VCaP (cell line): ENCODE measurements at regions not wholly inside any gene's neighbourhood (a gene's known extent, or its start where the extent isn't known, plus 50 kb on each side); places are given as distances from the start of the nearest gene placed in this dataset.

ENCODE experiments used
- H3K27ac ChIP-seq: fragments of 450-650 bp; 2 replicates; pipeline ENCODE4 v1.5.1; 2017
- CTCF ChIP-seq: fragments of 450-650 bp; conservative IDR thresholded peaks from 2 replicates; pipeline ENCODE4 v1.5.1; 2017; ENCODE audit warnings: mild to moderate bottlenecking, moderate library complexity

GRCh38 chr17:13863436-13863835 lies 205.9 kb upstream of the COX10 start:
- no peak for TF ChIP-seq CTCF
- no peak overlapping the region for H3K27ac ChIP-seq

DNA sequence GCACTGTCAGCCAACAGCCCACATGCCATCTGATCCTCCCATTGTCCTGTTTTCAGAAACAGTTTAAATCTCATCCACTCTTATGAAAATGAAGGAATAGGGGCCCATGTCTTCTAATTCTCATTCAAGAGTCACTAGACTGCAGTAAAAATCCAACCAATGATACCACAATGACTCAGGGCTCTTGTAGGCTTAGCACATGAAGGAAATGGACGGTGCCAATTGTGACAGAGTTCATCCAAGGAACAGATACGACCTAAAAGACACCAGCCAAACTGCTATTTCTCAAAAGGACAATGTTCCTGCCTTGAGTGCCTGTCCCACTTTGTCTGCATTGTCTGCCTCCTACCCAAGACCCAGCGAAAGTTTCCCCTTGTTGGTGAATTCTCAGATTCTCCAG lies 204.8 kb upstream of the COX10 start:
- no peak for TF ChIP-seq CTCF
- H3K27ac ChIP-seq, result no peak overlapping the region

GRCh38 chr17:13865650-13866049 lies 203.7 kb upstream of the COX10 start:
- no peak for TF ChIP-seq CTCF
- no peak overlapping the region for H3K27ac ChIP-seq

- no peak overlapping the region for H3K27ac ChIP-seq
- TF ChIP-seq CTCF, result no peak
These were observed 199.9 kb upstream of the COX10 start for GRCh38 chr17:13869331-13869940.

DNA sequence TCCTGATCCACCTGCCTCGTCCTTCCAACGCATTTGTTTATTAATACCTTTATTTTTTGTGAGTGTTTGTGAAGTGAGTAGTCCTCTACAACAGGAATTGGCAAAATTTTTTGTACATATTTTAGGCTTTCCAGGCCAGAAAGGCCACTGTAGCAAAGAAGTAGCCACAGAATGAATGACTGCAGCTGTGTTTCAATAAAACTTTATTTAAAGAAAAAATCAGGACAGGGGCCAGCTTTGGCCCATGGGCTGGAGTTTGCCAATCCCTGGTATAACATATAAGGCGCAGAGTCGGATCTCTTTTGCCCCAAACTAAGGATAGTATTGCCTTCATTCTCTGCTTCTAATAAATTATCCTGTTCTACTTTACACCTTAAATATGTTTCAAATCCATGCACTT lies 198.0 kb upstream of the COX10 start:
- no peak overlapping the region for H3K27ac ChIP-seq

DNA sequence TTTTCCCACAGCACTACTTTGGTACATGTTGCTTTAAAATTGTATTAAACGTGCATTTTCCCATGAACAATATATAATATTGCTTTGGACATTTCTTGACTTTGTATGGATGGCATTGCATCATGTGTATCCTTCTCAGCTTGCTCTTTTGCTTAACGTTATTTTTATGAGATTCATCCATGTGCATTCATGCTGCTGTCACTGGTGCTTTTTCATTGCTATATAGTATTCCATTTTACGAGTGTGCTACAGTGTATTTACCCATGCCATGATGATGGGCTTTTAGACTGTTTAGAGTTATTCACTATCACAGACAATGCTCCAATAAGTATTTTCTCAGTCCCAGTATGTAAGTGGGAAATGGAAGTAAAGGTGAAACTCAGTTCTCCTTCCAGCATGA lies 195.2 kb upstream of the COX10 start:
- TF ChIP-seq CTCF, result no peak
- H3K27ac ChIP-seq, result no peak overlapping the region

More for the DNA sequence above, 198.0 kb upstream of the COX10 start:
- TF ChIP-seq CTCF, result no peak

DNA sequence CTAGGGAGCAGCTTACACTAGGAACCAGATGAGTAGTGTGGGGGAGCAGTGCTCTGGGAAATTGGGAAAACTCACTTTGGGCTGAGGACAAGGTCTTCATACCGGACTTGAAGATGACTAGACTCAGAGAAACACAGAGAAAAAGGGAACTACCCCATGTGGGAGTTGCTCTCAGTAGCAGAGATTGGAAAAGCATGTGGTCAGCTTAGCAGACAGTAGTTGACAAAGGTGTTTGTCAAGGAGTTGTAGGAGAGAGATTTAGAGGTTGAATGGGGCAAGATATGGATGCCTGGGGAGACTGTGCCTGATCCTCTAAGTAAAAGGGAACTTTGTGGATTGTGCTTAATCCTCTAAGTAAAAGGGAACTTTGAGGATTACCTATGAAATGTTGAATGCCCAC lies 194.5 kb upstream of the COX10 start:
- TF ChIP-seq CTCF, result no peak
- no peak overlapping the region for H3K27ac ChIP-seq
